Activated CD4-positive, alpha-beta T cell treated with anti-CD3 and anti-CD28 coated beads, Interleukin-2, Interleukin-6, amounts not matched to agents 100 ng/mL and 50 ng/mL, durations not matched to agents 16 hours and 8 hours (primary cell): ENCODE measurements at regions not wholly inside any gene's neighbourhood (a gene's known extent, or its start where the extent isn't known, plus 50 kb on each side); places are given as distances from the start of the nearest gene placed in this dataset.
"Not testable (repeated sequence)": the region's sequence is repeated elsewhere in the genome, so short reads cannot be mapped to it uniquely, and the experiment has no call there.

ENCODE experiments used
- DNase-seq: peaks from one replicate; pipeline ENCODE4 v3.0.0-alpha.2; 2020

GRCh38 chr1:120465900-120466299 is 51.1 kb downstream of the NBPF8 start:
- peak; percentile 35 for DNase-seq

GRCh38 chr1:120477663-120478062 is 62.8 kb downstream of the NBPF8 start:
- DNase-seq: peak; percentile 2

DNA sequence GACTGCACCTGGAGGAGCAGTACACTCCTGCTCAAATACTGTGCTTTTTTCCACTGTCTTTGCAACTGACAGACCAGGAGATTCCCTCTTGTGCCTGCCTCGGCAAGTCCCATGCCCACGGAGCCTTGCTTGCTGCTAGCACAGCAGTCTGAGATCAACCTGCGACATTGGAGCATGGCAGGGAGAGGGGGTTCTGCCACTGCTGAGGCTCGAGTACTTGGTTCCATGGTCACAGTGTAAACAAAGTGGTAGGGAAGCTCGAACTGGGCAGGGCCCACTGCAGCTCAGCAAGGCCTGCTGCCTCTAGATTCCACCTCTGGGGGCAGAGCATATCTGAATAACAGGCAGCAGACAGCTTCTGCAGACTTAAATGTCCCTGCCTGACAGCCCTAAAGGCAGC is 63.6 kb downstream of the NBPF8 start:
- not testable (repeated sequence) for DNase-seq

- not testable (repeated sequence) for DNase-seq
These were observed 72.7 kb downstream of the NBPF8 start for GRCh38 chr1:120487542-120487941.

GRCh38 chr1:120489217-120489616 is 74.4 kb downstream of the NBPF8 start:
- DNase-seq: not testable (repeated sequence)

GRCh38 chr1:120497145-120497544 is 82.3 kb downstream of the NBPF8 start:
- not testable (repeated sequence) for DNase-seq

- not testable (repeated sequence) for DNase-seq
These were observed 88.4 kb downstream of the NBPF8 start for GRCh38 chr1:120503284-120503683.

- DNase-seq: not testable (repeated sequence)
These were observed 91.5 kb downstream of the NBPF8 start for GRCh38 chr1:120506352-120506751.

DNA sequence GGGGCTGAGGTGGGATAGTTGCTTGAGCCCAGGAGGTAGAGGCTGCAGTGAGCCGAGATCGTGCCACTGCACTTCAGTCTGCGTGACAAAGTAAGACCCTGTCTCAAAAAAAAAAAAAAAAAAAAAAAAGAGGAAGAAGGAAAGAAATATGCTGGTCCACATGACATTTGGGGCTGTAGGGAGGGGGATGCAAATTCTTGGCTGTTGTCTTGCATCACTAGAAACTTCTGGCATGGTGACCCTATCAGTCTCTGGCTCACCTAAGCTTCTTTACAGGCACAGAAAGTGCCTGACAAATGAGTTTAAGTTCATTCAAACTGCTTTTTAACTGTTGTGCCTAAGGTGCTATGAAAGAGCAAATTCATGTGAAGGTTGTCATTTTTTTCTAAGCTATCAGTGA is 93.5 kb downstream of the NBPF8 start:
- DNase-seq: not testable (repeated sequence)

GRCh38 chr1:120509258-120509657 is 94.4 kb downstream of the NBPF8 start:
- DNase-seq: not testable (repeated sequence)

GRCh38 chr1:120513099-120513498 is 98.3 kb downstream of the NBPF8 start:
- not testable (repeated sequence) for DNase-seq

GRCh38 chr1:120513531-120513930 is 98.7 kb downstream of the NBPF8 start:
- not testable (repeated sequence) for DNase-seq

- not testable (repeated sequence) for DNase-seq
These were observed 104.4 kb downstream of the NBPF8 start for GRCh38 chr1:120519196-120519595.

GRCh38 chr1:120524416-120524815 is 109.6 kb downstream of the NBPF8 start:
- not testable (repeated sequence) for DNase-seq

- peak; percentile 32 for DNase-seq
These were observed 110.6 kb downstream of the NBPF8 start for GRCh38 chr1:120525386-120525785.

- peak; percentile 32 for DNase-seq
These were observed 114.7 kb downstream of the NBPF8 start for GRCh38 chr1:120529475-120530089.

- peak; percentile 17 for DNase-seq
These were observed 116.6 kb downstream of the NBPF8 start for GRCh38 chr1:120531455-120531854.

DNA sequence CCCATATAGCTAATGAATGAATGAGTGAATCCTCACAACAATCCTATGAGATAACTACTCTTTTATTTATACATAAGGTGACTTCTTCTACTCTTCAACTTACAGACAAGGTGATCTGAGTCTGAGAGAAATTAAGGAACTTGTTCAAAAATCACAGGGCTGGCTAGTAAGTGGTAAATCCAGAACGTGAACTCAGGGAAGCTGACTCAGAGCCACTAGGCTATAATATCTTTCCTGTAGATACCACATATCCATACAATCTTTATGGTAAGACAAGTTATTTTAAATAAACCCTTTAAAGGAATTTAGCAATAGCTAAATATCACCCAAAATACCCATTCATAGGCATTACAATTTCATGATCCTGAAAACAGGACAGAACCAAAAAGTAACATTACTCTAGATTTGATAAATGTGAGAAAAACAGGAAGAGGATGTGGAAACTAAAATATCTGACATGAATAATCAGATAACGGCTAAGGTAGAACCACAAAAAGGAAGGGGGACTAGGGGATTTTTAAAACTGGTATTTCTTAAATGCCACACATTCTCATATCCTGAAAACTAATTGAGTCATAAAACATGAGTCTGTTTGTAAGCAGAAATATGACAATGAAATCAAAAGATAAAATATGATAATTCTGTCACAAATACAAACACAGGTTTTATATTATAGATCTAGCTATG is 119.7 kb downstream of the NBPF8 start:
- peak; percentile 65 for DNase-seq

DNA sequence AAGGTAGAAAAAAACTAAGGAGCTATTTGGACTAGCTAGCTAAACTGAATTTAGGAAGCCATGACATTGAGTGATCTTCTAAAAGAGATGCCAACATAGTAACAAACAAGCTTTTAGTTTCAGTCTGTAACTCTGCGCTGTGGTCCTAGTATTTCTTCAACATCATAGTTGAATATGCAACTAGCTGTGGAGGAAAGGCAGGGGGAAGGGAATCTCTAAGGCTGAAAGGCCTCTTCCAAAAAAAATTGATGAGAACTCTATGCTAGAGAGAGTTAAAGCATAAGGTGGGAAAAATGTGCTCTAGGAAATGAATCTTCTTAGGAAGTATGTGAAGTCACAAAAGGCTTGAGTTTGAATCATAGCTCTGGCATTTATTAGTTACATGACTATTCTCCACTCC is 120.2 kb downstream of the NBPF8 start:
- peak; percentile 38 for DNase-seq

DNA sequence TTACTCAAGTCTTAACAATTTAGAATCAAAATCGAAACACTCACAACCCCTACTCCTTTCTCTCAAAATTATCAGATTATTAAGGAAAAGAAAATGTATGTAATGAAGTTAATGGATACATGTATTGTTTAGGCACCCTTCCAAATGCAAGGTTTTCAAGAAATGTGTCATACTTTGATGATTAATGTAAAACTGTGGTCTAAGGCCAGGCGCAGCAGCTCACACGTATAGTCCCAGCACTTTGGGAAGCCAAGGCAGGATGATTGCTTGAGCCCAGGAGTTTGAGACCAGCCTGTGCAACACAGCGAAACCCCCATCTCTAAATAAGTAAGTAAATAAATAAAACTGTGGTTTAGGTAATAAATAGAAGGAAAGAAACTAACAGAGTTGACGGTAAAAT is 126.6 kb downstream of the NBPF8 start:
- DNase-seq: not testable (repeated sequence)

DNA sequence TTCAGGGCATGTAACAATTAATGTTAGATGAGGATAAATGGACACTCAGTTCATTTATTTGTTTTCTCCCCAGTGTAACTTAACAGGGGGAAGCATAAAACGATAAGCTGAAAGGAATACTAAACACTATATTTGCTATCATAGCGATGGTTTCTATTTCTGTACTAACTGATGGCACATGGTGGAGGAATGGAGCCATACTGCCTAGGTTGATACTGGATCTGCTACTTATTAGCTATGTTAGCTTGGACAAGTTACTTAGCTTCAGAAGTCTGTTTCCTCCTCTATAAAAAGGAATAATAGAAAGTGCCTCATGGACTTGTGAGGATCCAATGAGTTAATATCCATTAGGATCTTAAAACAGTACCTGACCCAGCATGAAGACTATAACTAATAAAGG is 127.5 kb downstream of the NBPF8 start:
- DNase-seq: not testable (repeated sequence)

DNA sequence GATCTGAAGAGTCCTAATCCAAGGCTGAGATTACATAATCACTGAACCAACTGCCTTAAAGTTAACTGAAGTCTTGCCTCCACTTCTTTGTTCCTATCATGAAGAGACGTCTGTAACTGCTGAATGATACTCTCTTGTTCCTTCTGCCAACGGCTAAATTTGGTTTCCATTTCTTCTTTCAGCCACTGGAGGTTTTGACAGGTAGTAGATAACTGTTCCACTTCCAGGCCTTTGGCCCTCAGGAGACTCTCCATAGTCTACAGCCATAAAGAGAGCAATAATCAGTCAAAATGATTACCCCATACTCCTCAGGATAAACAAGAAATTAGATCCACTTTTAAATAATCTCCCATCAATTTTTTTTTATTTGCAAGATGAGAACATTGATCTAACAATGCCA is 128.1 kb downstream of the NBPF8 start:
- DNase-seq: not testable (repeated sequence)

DNA sequence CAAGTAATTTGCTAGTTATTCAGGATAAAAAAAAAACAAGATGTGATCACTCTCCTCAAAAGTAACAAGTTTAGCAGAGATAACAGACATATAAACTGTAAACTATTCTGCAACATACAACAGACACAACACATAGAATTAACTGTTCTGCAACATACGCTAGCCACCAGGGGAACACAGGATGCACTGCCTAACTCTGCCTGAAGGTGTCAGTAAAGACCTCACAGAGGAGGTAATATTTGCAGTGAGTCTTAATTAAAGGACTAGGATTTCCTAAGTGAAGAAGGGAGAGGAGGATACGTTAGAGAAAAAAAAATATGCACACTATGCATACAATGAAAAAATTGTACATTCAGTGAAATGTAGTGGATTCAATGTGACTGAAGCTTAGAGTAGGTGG is 129.6 kb downstream of the NBPF8 start:
- peak; percentile 84 for DNase-seq

GRCh38 chr1:120550335-120550734 is 135.5 kb downstream of the NBPF8 start:
- DNase-seq: not testable (repeated sequence)

GRCh38 chr1:120552190-120552589 is 137.4 kb downstream of the NBPF8 start:
- DNase-seq: not testable (repeated sequence)
